A673 (cell line): ENCODE measurements at regions not wholly inside any gene's neighbourhood (a gene's known extent, or its start where the extent isn't known, plus 50 kb on each side); places are given as distances from the start of the nearest gene placed in this dataset.

ENCODE experiments used
- CTCF ChIP-seq: fragments of 300-800, 200-600 bp; sonication (generic); conservative IDR thresholded peaks from 2 replicates; pipeline ENCODE4 v1.5.1; 2017; ENCODE audit warnings: low read depth, mild to moderate bottlenecking, antibody characterized with exemption, low read length, moderate library complexity, mixed read lengths
- EZH2 ChIP-seq: fragments of 200-600 bp; sonication (generic); IDR thresholded peaks from 2 replicates; pipeline ENCODE4 v1.6.1; 2017; ENCODE audit warnings: borderline replicate concordance, low read depth, mild to moderate bottlenecking, mixed read lengths, antibody characterized with exemption, low read length; ENCODE audit not compliant: poor library complexity, severe bottlenecking

GRCh38 chr13:71148396-71148795, 718.6 kb downstream of the DACH1 start:
- no peak for TF ChIP-seq CTCF
- no peak for TF ChIP-seq EZH2
